Adrenal gland (tissue), 5 donors: ENCODE measurements at regions not wholly inside any gene's neighbourhood (a gene's known extent, or its start where the extent isn't known, plus 50 kb on each side); places are given as distances from the start of the nearest gene placed in this dataset.

Source experiments
- CTCF ChIP-seq, 6 experiments: fragments of 450-650 bp in 4 of 6; fragments of 200-600 bp in 2 of 6; sonication (generic) in 1 of 6; IDR thresholded peaks; 1 replicate in 5 of 6; 2 replicates in 1 of 6; pipeline versions ENCODE4 v1.5.1 to v1.8.0; 2016 to 2021; ENCODE audit warnings: antibody characterized with exemption in 6 of 6, mild to moderate bottlenecking in 2 of 6, moderate library complexity in 1 of 6
- POLR2A ChIP-seq, 2 donors: fragments of 450-650 bp; IDR thresholded peaks; one replicate each; pipeline ENCODE4 v1.6.1; 2017; ENCODE audit warnings: antibody characterized with exemption in 2 of 2, mild to moderate bottlenecking in 2 of 2, moderate library complexity in 1 of 2
- donor health status: DM: no; HTN: no; CAD: no.

GRCh38 chr10:107517811-107518210, 353.3 kb upstream of the SORCS1 start:
- TF ChIP-seq CTCF (IDR thresholded peaks at IDR 0.05), result no peak
- TF ChIP-seq POLR2A (IDR thresholded peaks at IDR 0.05), result no peak
